Uterus (tissue), 2 donors: ENCODE measurements at regions not wholly inside any gene's neighbourhood (a gene's known extent, or its start where the extent isn't known, plus 50 kb on each side); places are given as distances from the start of the nearest gene placed in this dataset.

Experiments
- CTCF ChIP-seq, 4 experiments: fragments of 200-600 bp in 2 of 4; fragments of 450-650 bp in 2 of 4; sonication (generic) in 2 of 4; IDR thresholded peaks; one replicate each; pipeline ENCODE4 v1.5.1; 2016 to 2019; ENCODE audit warnings: antibody characterized with exemption in 4 of 4, mild to moderate bottlenecking in 2 of 4, moderate library complexity in 1 of 4
- POLR2A ChIP-seq, 2 donors: fragments of 450-650 bp; IDR thresholded peaks; one replicate each; pipeline ENCODE4 v1.6.1; 2016; ENCODE audit warnings: antibody characterized with exemption in 2 of 2, mild to moderate bottlenecking in 1 of 2, moderate library complexity in 1 of 2

GRCh38 chr21:17264182-17264581 lies 248.7 kb upstream of the CXADR start:
- no peak for TF ChIP-seq CTCF (IDR thresholded peaks at IDR 0.05)
- no peak for TF ChIP-seq POLR2A (IDR thresholded peaks at IDR 0.05)
